Transverse colon (tissue), 3 donors: ENCODE measurements at regions not wholly inside any gene's neighbourhood (a gene's known extent, or its start where the extent isn't known, plus 50 kb on each side); places are given as distances from the start of the nearest gene placed in this dataset.

ENCODE experiments used
- POLR2A ChIP-seq: fragments of 450-650 bp; IDR thresholded peaks from one replicate; pipeline ENCODE4 v1.6.1; 2016; ENCODE audit warnings: antibody characterized with exemption, mild to moderate bottlenecking, moderate library complexity
- TF ChIP-seq, protein P1 (sequence below), 5 experiments: fragments of 200-600 bp in 3 of 5; fragments of 450-650 bp in 2 of 5; sonication (generic) in 3 of 5; IDR thresholded peaks; 1 replicate in 2 of 5; 2 replicates in 3 of 5; pipeline ENCODE4 v1.5.1; 2016 to 2017; ENCODE audit warnings: antibody characterized with exemption in 5 of 5, inconsistent platforms in 3 of 5, mild to moderate bottlenecking in 2 of 5, moderate library complexity in 1 of 5

DNA sequence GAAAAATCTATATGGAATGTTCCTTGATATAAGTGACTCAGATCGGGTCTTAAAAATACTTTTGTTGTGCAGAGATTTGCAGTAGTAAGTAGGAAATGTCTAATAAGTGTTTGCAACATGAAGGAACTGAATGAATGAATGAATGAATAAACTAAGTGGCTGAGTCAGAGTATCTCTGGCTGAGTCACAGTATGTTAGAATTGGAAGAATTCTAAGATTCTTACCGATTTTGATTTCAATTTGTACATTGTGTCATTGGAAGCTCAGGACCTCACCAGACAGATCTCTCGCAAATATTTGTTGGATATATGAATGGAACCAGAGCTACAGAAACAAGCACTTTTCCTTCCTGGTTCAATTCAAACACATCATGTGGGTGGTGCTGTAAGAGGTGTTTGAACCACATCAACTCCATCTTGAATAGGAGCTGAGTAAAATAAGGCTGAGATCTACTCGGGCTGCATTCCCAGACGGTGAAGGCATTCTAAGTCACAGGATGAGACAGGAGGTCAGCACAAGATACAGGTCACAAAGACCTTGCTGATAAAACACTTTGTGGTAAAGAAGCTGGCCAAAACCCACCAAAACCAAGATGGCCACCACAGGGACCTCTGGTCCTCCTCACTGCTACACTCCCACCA lies 123.9 kb upstream of the FOXN3 start:
- TF ChIP-seq, protein P1, sequence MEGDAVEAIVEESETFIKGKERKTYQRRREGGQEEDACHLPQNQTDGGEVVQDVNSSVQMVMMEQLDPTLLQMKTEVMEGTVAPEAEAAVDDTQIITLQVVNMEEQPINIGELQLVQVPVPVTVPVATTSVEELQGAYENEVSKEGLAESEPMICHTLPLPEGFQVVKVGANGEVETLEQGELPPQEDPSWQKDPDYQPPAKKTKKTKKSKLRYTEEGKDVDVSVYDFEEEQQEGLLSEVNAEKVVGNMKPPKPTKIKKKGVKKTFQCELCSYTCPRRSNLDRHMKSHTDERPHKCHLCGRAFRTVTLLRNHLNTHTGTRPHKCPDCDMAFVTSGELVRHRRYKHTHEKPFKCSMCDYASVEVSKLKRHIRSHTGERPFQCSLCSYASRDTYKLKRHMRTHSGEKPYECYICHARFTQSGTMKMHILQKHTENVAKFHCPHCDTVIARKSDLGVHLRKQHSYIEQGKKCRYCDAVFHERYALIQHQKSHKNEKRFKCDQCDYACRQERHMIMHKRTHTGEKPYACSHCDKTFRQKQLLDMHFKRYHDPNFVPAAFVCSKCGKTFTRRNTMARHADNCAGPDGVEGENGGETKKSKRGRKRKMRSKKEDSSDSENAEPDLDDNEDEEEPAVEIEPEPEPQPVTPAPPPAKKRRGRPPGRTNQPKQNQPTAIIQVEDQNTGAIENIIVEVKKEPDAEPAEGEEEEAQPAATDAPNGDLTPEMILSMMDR (IDR thresholded peaks at IDR 0.05) = no peak
- no peak for TF ChIP-seq POLR2A
